GM20000 (cell line): ENCODE measurements at regions not wholly inside any gene's neighbourhood (a gene's known extent, or its start where the extent isn't known, plus 50 kb on each side); places are given as distances from the start of the nearest gene placed in this dataset.

Experiments
- DNase-seq: peaks from one replicate; pipeline ENCODE4 v3.0.0; 2012; ENCODE audit warnings: low spot score
- TF ChIP-seq, protein P1 (sequence below): IDR thresholded peaks from 2 replicates; pipeline ENCODE4 v1.5.1; 2012; ENCODE audit warnings: mild to moderate bottlenecking, control low read depth; ENCODE audit errors: extremely low read depth, missing control alignments

DNA sequence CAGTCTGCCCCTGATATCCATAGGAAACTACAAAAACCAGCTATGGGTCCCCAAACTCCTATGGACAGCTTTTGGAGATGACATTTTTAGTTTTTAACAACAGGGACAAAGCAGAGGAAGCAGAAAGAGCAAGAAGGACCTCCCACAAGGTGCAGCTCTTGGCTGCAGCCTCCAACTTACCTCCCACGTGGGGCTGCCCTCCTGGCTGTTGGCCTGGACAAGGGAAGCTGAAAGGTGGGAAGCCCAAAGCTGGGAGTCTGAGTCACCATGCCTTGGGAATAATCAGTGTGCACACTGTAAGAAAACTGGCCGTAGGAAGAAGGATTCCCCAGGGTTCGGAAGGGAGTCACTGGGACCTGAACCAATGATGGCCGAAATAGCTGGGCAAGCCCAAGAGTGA is 51.8 kb upstream of the PAX1 start:
- TF ChIP-seq, protein P1, sequence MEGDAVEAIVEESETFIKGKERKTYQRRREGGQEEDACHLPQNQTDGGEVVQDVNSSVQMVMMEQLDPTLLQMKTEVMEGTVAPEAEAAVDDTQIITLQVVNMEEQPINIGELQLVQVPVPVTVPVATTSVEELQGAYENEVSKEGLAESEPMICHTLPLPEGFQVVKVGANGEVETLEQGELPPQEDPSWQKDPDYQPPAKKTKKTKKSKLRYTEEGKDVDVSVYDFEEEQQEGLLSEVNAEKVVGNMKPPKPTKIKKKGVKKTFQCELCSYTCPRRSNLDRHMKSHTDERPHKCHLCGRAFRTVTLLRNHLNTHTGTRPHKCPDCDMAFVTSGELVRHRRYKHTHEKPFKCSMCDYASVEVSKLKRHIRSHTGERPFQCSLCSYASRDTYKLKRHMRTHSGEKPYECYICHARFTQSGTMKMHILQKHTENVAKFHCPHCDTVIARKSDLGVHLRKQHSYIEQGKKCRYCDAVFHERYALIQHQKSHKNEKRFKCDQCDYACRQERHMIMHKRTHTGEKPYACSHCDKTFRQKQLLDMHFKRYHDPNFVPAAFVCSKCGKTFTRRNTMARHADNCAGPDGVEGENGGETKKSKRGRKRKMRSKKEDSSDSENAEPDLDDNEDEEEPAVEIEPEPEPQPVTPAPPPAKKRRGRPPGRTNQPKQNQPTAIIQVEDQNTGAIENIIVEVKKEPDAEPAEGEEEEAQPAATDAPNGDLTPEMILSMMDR: no peak

DNA sequence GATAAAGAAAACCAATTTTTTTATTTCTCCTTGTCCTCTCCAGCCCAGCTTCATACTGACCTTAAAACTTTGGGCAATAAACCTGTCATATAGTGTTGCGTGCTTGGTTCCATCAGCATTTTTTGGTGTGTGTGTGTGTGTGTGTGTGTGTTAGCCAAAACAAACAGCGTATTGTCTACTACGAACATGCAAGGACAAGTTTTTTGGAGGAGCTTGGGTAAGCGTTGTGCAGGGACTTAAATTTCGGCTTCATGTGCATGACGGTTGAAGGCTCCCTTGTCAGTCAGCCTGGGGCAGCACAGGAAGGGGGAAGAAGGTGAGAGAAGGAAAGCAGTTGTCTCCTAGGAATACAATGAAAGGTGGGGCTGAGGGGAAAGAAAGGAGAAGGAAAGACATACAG is 62.0 kb upstream of the PAX1 start:
- TF ChIP-seq, protein P1: no peak
- no peak for DNase-seq

More for the DNA sequence above, 51.8 kb upstream of the PAX1 start:
- DNase-seq: no peak

DNA sequence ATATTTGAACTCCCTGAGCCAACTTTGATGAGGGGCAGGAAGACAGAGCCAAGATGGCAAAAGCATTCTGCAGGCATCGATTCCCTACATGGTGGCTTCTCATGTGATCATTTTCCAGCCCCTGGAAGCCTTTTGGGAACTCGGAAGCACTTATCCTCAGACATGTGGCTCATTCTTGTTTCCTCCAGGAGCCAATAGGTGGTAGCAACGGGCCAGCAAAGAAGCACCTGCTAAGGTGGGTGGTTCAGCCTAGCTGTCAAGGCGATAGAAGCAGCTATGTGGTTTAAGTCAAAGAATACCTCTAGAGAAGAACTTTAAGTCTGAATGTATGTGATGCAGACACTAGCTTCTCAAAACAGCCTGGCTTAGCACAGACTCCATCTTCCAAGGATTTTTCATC is 64.9 kb upstream of the PAX1 start:
- no peak for DNase-seq
- TF ChIP-seq, protein P1: no peak

DNA sequence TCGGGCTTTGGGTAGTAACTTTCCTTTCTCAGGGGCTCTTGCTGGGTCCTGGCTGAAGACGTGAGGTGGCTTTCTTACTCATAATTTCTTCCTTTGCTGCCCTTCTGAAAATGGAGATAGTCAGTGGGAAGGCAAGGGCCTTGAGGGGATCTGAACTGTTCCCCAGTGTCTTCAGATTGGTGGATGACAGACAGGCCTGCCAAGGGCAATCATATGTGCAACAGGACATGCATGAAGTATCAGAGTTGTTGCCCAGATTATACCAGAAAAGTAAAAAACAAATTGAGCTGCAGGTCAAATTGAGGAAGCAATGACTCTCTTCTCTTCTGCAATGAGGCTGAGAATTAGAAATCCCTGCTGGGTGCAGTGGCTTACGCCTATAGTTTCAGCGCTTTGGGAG is 71.6 kb upstream of the PAX1 start:
- TF ChIP-seq, protein P1: no peak
- no peak for DNase-seq

DNA sequence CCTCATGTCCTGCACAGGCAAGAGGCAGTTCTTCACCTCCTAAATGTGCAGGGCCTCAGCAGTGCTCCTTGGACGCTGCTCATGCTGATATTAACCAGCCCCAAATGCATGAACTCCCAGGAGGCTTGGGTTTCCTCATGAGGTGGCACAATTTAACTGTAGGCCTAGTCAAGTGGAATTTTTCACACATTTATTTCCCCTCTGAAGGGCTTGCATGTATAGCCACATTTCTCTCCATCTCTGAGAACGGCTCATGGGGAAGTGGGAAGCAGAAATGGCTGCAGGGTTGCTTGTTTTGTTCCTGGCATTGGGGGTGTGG is 72.8 kb upstream of the PAX1 start:
- TF ChIP-seq, protein P1: no peak
- DNase-seq: no peak

DNA sequence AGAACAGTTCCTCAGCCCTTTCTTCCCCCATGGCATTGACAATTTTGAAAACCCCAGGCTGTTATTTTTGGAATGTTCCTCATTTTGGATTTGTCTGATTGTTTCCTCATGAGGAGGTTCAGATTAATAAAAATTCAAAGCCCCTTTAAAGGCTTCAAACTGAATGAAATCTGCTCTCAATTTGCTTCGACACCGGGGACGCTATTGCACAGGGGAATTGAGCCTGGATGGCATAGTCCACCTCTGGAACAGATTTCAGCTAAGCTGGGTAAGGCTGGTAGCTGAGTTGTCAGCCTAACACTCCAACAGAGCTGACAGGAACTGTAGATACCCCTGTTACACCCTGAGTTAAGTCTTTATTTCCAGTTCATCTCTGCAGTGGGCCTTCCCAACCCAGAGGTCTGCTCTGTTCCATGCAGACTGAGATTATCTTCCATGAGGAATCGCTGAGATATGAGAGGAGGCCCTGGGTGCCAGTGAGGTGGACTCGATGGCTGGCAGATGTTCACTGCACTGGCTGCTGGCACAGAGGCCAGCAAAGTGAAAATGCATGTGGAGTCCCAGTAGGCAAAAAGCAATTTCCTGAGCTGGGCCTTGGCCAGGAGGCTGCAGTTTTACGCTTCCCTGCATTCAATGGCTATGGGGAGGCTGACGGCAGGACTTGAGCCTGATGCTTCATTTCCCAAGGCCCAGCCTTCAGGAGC is 73.3 kb upstream of the PAX1 start:
- TF ChIP-seq, protein P1: no peak
- DNase-seq: no peak

DNA sequence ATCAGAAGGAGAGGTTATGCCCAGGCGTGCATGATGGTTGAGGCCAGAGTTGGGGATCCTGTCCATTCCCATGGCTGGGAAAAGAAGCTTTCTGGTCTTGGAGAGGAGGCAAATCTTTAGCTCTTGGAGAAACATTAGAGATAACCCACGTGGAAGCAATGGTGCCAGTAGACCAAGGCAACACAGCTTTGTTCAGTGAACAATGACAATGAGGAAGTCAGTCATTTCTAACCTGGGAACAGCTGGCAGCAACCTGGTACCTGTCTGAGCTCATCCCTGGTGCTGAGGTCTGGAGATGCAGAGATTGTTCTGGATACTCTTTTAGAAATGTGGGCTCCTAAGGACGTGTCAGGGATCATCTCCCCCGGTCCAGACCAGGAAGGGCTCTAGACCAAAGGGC is 76.7 kb upstream of the PAX1 start:
- TF ChIP-seq, protein P1: no peak
- DNase-seq: no peak
